ENCODE measurements at regions not wholly inside any gene's neighbourhood (a gene's known extent, or its start where the extent isn't known, plus 50 kb on each side); places are given as distances from the start of the nearest gene placed in this dataset.
"Not testable (repeated sequence)": the region's sequence is repeated elsewhere in the genome, so short reads cannot be mapped to it uniquely, and the experiment has no call there.

DNA sequence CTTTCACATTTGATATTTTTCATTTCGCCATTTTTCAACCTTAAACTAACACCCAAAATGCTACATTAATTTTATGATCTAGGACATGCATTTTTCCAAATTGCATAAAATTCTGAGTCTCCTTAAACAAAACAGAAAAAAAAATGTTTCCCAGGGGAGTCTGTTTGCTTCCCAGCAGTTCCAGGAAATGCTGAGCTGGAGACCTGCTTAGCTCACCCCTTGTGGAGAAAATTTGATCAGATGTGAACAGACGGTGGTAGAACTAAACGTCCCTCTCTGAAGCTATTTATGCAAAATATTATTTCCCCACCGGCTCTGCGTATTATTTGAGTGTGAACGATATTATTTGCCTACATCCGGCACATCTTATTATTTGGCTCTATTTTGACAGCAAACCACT, 74.9 kb upstream of the AGAP1 start:
- no peaks in the 10 kb centered on the region for H3K9me3 ChIP-seq (ENCODE audit: control insufficient read depth in 2 of 2, low read length in 2 of 2)

GRCh38 chr2:235419996-235420395, 73.8 kb upstream of the AGAP1 start:
- H3K9ac ChIP-seq (ENCODE audit: low read length in 2 of 2): no peak overlapping the region

More for the DNA sequence above, 74.9 kb upstream of the AGAP1 start:
- Histone ChIP-seq H3K27me3 (ENCODE audit: control insufficient read depth in 1 of 2, insufficient read depth in 2 of 2, low read length in 2 of 2) (no peaks in the 10 kb centered on the region), H3K9ac (ENCODE audit: low read length in 2 of 2) (no peak overlapping the region), H3K4me1 (ENCODE audit: control insufficient read depth, insufficient read depth, low read length) (no peaks in the 10 kb centered on the region), H3K36me3 (ENCODE audit: control insufficient read depth in 2 of 2, insufficient read depth in 2 of 2, low read length in 2 of 2) (no peaks in the 10 kb centered on the region), H3K27ac (ENCODE audit: low read length) (no peak overlapping the region), H3K4me3 (ENCODE audit: low read length in 2 of 2) (no peak overlapping the region)

GRCh38 chr2:235421618-235422017, 72.2 kb upstream of the AGAP1 start:
- Histone ChIP-seq H3K4me3 (ENCODE audit: low read length in 2 of 2) (no peak overlapping the region), H3K4me1 (ENCODE audit: control insufficient read depth, insufficient read depth, low read length) (no peaks in the 10 kb centered on the region), H3K27me3 (ENCODE audit: control insufficient read depth in 1 of 2, insufficient read depth in 2 of 2, low read length in 2 of 2) (no peaks in the 10 kb centered on the region), H3K9ac (ENCODE audit: low read length in 2 of 2) (no peak overlapping the region), H3K36me3 (ENCODE audit: control insufficient read depth in 2 of 2, insufficient read depth in 2 of 2, low read length in 2 of 2) (no peaks in the 10 kb centered on the region), H3K27ac (ENCODE audit: low read length) (no peak overlapping the region), H3K9me3 (ENCODE audit: control insufficient read depth in 2 of 2, low read length in 2 of 2) (peaks cover 0 to 4% of the 10 kb centered on the region in 2 donors)

More at GRCh38 chr2:235419996-235420395, 73.8 kb upstream of the AGAP1 start:
- H3K36me3 ChIP-seq (ENCODE audit: control insufficient read depth in 2 of 2, insufficient read depth in 2 of 2, low read length in 2 of 2): no peaks in the 10 kb centered on the region
- no peaks in the 10 kb centered on the region for H3K4me1 ChIP-seq (ENCODE audit: control insufficient read depth, insufficient read depth, low read length)
- H3K4me3 ChIP-seq (ENCODE audit: low read length in 2 of 2): no peak overlapping the region
- H3K27ac ChIP-seq (ENCODE audit: low read length): no peak overlapping the region
- H3K9me3 ChIP-seq (ENCODE audit: control insufficient read depth in 2 of 2, low read length in 2 of 2): peaks cover 0 to 4% of the 10 kb centered on the region in 2 donors
- H3K27me3 ChIP-seq (ENCODE audit: control insufficient read depth in 1 of 2, insufficient read depth in 2 of 2, low read length in 2 of 2): no peaks in the 10 kb centered on the region

- Histone ChIP-seq H3K4me3 (ENCODE audit: low read length in 2 of 2) (no peak overlapping the region), H3K9me3 (ENCODE audit: control insufficient read depth in 2 of 2, low read length in 2 of 2) (no peaks in the 10 kb centered on the region), H3K36me3 (ENCODE audit: control insufficient read depth in 2 of 2, insufficient read depth in 2 of 2, low read length in 2 of 2) (no peaks in the 10 kb centered on the region), H3K4me1 (ENCODE audit: control insufficient read depth, insufficient read depth, low read length) (peaks cover 16% of the 10 kb centered on the region), H3K27ac (ENCODE audit: low read length) (no peak overlapping the region), H3K9ac (ENCODE audit: low read length in 2 of 2) (no peak overlapping the region), H3K27me3 (ENCODE audit: control insufficient read depth in 1 of 2, insufficient read depth in 2 of 2, low read length in 2 of 2) (peaks cover 0 to 4% of the 10 kb centered on the region in 2 donors)
Measured at GRCh38 chr2:235430366-235431083, 63.3 kb upstream of the AGAP1 start.

- Histone ChIP-seq H3K27me3 (ENCODE audit: control insufficient read depth in 1 of 2, insufficient read depth in 2 of 2, low read length in 2 of 2) (no peaks in the 10 kb centered on the region), H3K27ac (ENCODE audit: low read length) (peak overlapping the region; percentile 24), H3K36me3 (ENCODE audit: control insufficient read depth in 2 of 2, insufficient read depth in 2 of 2, low read length in 2 of 2) (no peaks in the 10 kb centered on the region), H3K4me1 (ENCODE audit: control insufficient read depth, insufficient read depth, low read length) (peaks cover 16% of the 10 kb centered on the region), H3K4me3 (ENCODE audit: low read length in 2 of 2) (peak overlapping the region in 1 of 2 donors; percentile 60), H3K9me3 (ENCODE audit: control insufficient read depth in 2 of 2, low read length in 2 of 2) (no peaks in the 10 kb centered on the region), H3K9ac (ENCODE audit: low read length in 2 of 2) (peak overlapping the region in 1 of 2 donors; percentile 62)
Measured at GRCh38 chr2:235432741-235433520, 60.9 kb upstream of the AGAP1 start.

DNA sequence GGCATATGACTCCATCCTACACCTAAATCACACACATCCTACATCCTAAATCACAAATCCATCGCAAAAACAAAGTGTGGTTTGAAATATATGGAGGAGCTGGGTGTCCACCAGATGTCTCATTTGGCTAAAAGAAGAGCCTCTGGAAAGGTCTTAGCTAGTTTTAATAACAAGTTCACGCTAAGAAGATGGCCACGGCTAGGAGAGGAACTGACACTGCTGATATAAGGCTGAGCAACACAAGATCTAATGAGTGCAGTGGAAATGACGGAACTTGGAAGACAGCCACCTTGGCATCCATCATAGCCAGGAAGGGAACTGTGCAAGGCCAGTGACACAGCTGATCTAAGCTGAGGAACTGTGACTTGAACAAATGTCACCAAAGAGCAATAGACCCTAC, 60.0 kb upstream of the AGAP1 start:
- no peaks in the 10 kb centered on the region for H3K9me3 ChIP-seq (ENCODE audit: control insufficient read depth in 2 of 2, low read length in 2 of 2)
- H3K27ac ChIP-seq (ENCODE audit: low read length): peak overlapping the region; percentile 24
- H3K4me3 ChIP-seq (ENCODE audit: low read length in 2 of 2): no peak overlapping the region
- peaks cover 16% of the 10 kb centered on the region for H3K4me1 ChIP-seq (ENCODE audit: control insufficient read depth, insufficient read depth, low read length)
- no peaks in the 10 kb centered on the region for H3K36me3 ChIP-seq (ENCODE audit: control insufficient read depth in 2 of 2, insufficient read depth in 2 of 2, low read length in 2 of 2)
- no peak overlapping the region for H3K9ac ChIP-seq (ENCODE audit: low read length in 2 of 2)
- no peaks in the 10 kb centered on the region for H3K27me3 ChIP-seq (ENCODE audit: control insufficient read depth in 1 of 2, insufficient read depth in 2 of 2, low read length in 2 of 2)

DNA sequence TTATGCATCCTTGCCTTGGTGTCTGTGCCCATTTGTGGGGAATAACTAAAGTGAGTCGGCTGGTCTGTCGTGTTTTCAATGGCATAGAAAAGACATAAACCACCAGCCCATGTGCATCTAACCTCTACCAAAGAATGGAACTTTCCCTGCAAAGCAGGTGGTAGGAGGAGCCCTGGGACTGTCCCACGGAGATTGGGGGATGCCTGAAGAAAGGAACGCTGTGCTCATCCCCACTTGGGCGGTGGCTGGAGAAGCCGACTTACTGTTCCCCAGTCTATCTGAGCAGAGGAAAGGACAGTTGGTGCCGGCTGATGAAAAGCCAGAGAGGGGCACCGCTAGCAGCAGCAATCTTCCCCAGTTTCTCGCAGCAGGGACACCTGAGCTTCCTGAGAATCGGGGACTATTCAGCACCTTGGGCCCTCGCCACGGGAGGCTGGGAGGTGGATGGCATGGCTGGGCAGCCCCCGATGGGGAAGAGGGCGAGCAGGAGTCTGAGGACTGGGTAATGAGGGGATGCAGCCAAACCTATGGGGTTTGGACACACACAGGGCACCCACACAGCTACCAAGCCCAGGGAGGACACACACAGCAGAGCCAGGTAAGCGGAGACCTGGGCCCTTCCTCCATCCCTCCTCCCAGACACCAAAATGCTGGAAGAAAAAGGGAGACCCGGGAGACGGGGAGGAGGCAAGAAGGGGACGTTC, 53.7 kb upstream of the AGAP1 start:
- H3K9me3 ChIP-seq (ENCODE audit: control insufficient read depth in 2 of 2, low read length in 2 of 2): no peaks in the 10 kb centered on the region
- no peaks in the 10 kb centered on the region for H3K36me3 ChIP-seq (ENCODE audit: control insufficient read depth in 2 of 2, insufficient read depth in 2 of 2, low read length in 2 of 2)
- peaks cover 4% of the 10 kb centered on the region for H3K4me1 ChIP-seq (ENCODE audit: control insufficient read depth, insufficient read depth, low read length)
- H3K27me3 ChIP-seq (ENCODE audit: control insufficient read depth in 1 of 2, insufficient read depth in 2 of 2, low read length in 2 of 2): no peaks in the 10 kb centered on the region
- no peak overlapping the region for H3K27ac ChIP-seq (ENCODE audit: low read length)
- no peak overlapping the region for H3K9ac ChIP-seq (ENCODE audit: low read length in 2 of 2)
- H3K4me3 ChIP-seq (ENCODE audit: low read length in 2 of 2): no peak overlapping the region

GRCh38 chr2:235443580-235443979, 50.3 kb upstream of the AGAP1 start:
- not testable (repeated sequence) for H3K27ac ChIP-seq (ENCODE audit: low read length); H3K9ac ChIP-seq (ENCODE audit: low read length in 2 of 2); H3K4me1 ChIP-seq (ENCODE audit: control insufficient read depth, insufficient read depth, low read length); H3K4me3 ChIP-seq (ENCODE audit: low read length in 2 of 2); H3K36me3 ChIP-seq (ENCODE audit: control insufficient read depth in 2 of 2, insufficient read depth in 2 of 2, low read length in 2 of 2); H3K9me3 ChIP-seq (ENCODE audit: control insufficient read depth in 2 of 2, low read length in 2 of 2); H3K27me3 ChIP-seq (ENCODE audit: control insufficient read depth in 1 of 2, insufficient read depth in 2 of 2, low read length in 2 of 2)
